ENCODE measurements at regions not wholly inside any gene's neighbourhood (a gene's known extent, or its start where the extent isn't known, plus 50 kb on each side); places are given as distances from the start of the nearest gene placed in this dataset.
"Not testable (repeated sequence)": the region's sequence is repeated elsewhere in the genome, so short reads cannot be mapped to it uniquely, and the experiment has no call there.

- CTCF ChIA-PET = no interaction called here
- no peak for DNase-seq (ENCODE audit: low spot score)
- no peak overlapping the region for H3K27ac ChIP-seq
- POLR2A ChIA-PET (ENCODE audit: low non-redundant PET) = no interaction called here
- no peak for TF ChIP-seq CTCF (conservative IDR thresholded peaks at IDR 0.05; ENCODE audit: low read depth)
Observed at GRCh38 chr6:168851460-168852375, 401.9 kb downstream of the THBS2 start.

GRCh38 chr6:168850027-168850736, 403.5 kb downstream of the THBS2 start:
- DNase-seq (ENCODE audit: low spot score); POLR2A ChIA-PET (ENCODE audit: low non-redundant PET); H3K27ac ChIP-seq; CTCF ChIA-PET: not testable (repeated sequence)

GRCh38 chr6:168849459-168849858, 404.2 kb downstream of the THBS2 start:
- H3K27ac ChIP-seq = no peak overlapping the region
- DNase-seq (ENCODE audit: low spot score) = no peak
- ChIA-PET POLR2A (ENCODE audit: low non-redundant PET) (no interaction called here), CTCF (no interaction called here)
- no peak for TF ChIP-seq CTCF (conservative IDR thresholded peaks at IDR 0.05; ENCODE audit: low read depth)

- POLR2A ChIA-PET (ENCODE audit: low non-redundant PET) = no interaction called here
Observed at GRCh38 chr6:168848797-168849196, 404.8 kb downstream of the THBS2 start.

GRCh38 chr6:168844821-168845609, 404.0 kb downstream of the SMOC2 start:
- no peak overlapping the region for H3K27ac ChIP-seq
- TF ChIP-seq CTCF (conservative IDR thresholded peaks at IDR 0.05; ENCODE audit: low read depth) = no peak
- CTCF ChIA-PET = interaction anchor here (0.6 kb wide), 1 partner anchor 35 kb away, joined by 3 read pairs; no protein-coding TSS in a partner anchor
- no peak for DNase-seq (ENCODE audit: low spot score)
- POLR2A ChIA-PET (ENCODE audit: low non-redundant PET) = no interaction called here

More at GRCh38 chr6:168848797-168849196, 404.8 kb downstream of the THBS2 start:
- DNase-seq (ENCODE audit: low spot score) = no peak
- H3K27ac ChIP-seq = no peak overlapping the region
- TF ChIP-seq CTCF (conservative IDR thresholded peaks at IDR 0.05; ENCODE audit: low read depth) = no peak
- CTCF ChIA-PET = no interaction called here

- DNase-seq (ENCODE audit: low spot score) = not testable (repeated sequence)
- CTCF ChIA-PET = interaction anchor here (0.7 kb wide), 1 partner anchor 118 kb away, joined by 4 read pairs; no protein-coding TSS in a partner anchor
Observed at GRCh38 chr6:168842632-168843212, 401.7 kb downstream of the SMOC2 start.

More at GRCh38 chr6:168842632-168843212, 401.7 kb downstream of the SMOC2 start:
- POLR2A ChIA-PET (ENCODE audit: low non-redundant PET); H3K27ac ChIP-seq: not testable (repeated sequence)
